ENCODE measurements at regions not wholly inside any gene's neighbourhood (a gene's known extent, or its start where the extent isn't known, plus 50 kb on each side); places are given as distances from the start of the nearest gene placed in this dataset.

DNA sequence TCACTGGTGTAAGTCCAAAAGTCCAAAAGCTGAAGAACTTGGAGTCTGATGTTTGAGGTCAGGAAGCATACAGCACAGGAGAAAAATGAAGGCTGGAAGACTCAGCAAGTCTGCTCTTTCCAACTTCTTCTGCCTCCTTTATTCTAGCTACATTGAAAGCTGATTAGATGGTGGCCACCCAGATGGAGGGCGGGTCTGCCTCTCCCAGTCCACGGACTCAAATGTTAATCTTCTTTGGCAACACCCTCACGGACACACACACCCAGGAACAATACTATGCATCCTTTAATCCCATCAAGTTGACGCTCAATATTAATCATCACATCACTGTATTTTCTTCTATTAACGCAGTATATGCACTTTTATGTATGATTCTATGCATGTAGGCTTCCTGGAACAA, 931.6 kb upstream of the GRIA3 start (continued):
- TF ChIP-seq MEIS1 (CRISPR knock-in tag; IDR thresholded peaks at IDR 0.05; ENCODE audit: borderline replicate concordance), result no peak

- ChIA-PET POLR2A (no interaction called here), CTCF (no interaction called here)
- H3K36me3 ChIP-seq (ENCODE audit: control insufficient read depth in 2 of 2, insufficient read depth in 1 of 2, low read length in 2 of 2), result no peaks in the 10 kb centered on the region
- H3K27ac ChIP-seq (ENCODE audit: extremely low read depth, low read depth, low read length), result no peak overlapping the region
- H3K9me3 ChIP-seq (ENCODE audit: control insufficient read depth, insufficient read depth, low read depth, low read length), result no peaks in the 10 kb centered on the region; the same call in 1 of the 2 replicates
- H3K4me1 ChIP-seq (ENCODE audit: control insufficient read depth, insufficient read depth, low read length), result no peaks in the 10 kb centered on the region
- TF ChIP-seq ZNF558 (tag by site-specific recombination; IDR thresholded peaks at IDR 0.05) (peak; percentile 94), ZNF501 (tag by site-specific recombination; IDR thresholded peaks at IDR 0.05) (no peak)
- H3K4me3 ChIP-seq (ENCODE audit: low read depth, low read length), result no peak overlapping the region
These were observed 915.7 kb upstream of the GRIA3 start for GRCh38 chrX:122268353-122268752.

DNA sequence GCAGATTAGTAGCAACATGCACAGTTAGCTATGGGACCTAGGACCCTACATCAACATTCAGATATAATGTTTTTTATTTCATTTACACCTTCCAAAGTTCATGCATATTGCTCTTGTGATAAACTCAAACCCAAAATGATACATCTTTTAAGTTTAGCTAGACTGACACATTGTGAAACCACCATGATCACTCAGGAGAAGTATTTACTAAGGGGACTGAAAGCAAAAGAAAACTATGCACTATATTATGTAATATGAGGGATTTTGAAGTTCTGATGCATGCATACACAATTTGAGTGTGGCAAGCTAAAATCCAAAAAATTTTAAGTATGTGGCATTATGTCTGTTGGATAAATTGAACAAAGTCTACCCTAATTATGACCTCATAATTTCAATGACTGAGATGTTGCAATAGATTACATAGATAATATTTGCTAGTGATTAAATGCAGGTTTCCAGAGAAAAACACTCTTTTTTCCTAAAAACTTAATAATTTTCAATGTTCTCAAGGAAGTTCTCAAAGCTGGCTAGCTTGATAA, 914.8 kb upstream of the GRIA3 start:
- CTCF ChIA-PET, result no interaction called here
- H3K27ac ChIP-seq (ENCODE audit: extremely low read depth, low read depth, low read length), result no peak overlapping the region

DNA sequence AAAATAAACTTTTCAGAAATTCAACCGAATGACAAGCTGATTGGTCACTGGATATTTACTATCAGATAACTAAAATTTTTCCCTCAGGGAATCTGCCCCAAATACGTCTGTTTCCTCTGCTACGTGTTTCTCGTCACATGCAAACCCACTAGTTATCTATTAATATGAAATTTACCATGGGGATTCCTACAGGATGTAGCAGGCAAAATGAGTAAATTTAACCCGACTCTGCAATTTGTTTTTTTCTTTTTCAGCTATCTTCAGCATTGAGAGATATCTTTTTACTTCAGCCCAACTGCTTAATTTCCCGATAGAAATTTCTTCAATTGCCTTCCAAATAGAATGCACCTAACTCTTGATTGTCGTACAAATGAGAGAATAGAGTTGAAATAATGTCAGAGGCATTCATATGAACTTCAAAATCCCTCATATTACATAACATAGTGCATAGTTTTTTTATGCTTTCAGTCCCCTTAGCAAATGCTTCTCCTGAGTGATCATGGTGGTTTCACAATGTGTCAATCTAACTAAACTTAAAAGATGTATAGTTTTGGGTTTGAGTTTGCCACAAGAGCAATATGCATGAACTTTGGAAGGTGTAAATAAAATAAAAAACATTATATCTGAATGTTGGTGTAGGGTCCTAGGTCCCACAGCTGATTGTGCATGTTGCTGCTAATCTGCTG, 913.1 kb upstream of the GRIA3 start:
- Histone ChIP-seq H3K27ac (ENCODE audit: extremely low read depth, low read depth, low read length) (no peak overlapping the region), H3K9me3 (ENCODE audit: control insufficient read depth, insufficient read depth, low read depth, low read length) (no peaks in the 10 kb centered on the region; the same call in 1 of the 2 replicates), H3K4me3 (ENCODE audit: low read depth, low read length) (no peak overlapping the region), H3K36me3 (ENCODE audit: control insufficient read depth in 2 of 2, insufficient read depth in 1 of 2, low read length in 2 of 2) (no peaks in the 10 kb centered on the region), H3K4me1 (ENCODE audit: control insufficient read depth, insufficient read depth, low read length) (no peaks in the 10 kb centered on the region)
- POLR2A ChIA-PET, result interaction anchor here (0.7 kb wide), 1 partner anchor 1519 kb away, joined by 4 read pairs; no protein-coding TSS in a partner anchor
- TF ChIP-seq ZNF549 (tag by site-specific recombination; IDR thresholded peaks at IDR 0.05) (no peak), ZNF221 (tag by site-specific recombination; IDR thresholded peaks at IDR 0.05; ENCODE audit: borderline replicate concordance) (no peak)
- TF ChIP-seq, protein P1, sequence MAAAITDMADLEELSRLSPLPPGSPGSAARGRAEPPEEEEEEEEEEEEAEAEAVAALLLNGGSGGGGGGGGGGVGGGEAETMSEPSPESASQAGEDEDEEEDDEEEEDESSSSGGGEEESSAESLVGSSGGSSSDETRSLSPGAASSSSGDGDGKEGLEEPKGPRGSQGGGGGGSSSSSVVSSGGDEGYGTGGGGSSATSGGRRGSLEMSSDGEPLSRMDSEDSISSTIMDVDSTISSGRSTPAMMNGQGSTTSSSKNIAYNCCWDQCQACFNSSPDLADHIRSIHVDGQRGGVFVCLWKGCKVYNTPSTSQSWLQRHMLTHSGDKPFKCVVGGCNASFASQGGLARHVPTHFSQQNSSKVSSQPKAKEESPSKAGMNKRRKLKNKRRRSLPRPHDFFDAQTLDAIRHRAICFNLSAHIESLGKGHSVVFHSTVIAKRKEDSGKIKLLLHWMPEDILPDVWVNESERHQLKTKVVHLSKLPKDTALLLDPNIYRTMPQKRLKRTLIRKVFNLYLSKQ (tag by site-specific recombination; IDR thresholded peaks at IDR 0.05; ENCODE audit: borderline replicate concordance), result no peak
- TF ChIP-seq, protein P2, sequence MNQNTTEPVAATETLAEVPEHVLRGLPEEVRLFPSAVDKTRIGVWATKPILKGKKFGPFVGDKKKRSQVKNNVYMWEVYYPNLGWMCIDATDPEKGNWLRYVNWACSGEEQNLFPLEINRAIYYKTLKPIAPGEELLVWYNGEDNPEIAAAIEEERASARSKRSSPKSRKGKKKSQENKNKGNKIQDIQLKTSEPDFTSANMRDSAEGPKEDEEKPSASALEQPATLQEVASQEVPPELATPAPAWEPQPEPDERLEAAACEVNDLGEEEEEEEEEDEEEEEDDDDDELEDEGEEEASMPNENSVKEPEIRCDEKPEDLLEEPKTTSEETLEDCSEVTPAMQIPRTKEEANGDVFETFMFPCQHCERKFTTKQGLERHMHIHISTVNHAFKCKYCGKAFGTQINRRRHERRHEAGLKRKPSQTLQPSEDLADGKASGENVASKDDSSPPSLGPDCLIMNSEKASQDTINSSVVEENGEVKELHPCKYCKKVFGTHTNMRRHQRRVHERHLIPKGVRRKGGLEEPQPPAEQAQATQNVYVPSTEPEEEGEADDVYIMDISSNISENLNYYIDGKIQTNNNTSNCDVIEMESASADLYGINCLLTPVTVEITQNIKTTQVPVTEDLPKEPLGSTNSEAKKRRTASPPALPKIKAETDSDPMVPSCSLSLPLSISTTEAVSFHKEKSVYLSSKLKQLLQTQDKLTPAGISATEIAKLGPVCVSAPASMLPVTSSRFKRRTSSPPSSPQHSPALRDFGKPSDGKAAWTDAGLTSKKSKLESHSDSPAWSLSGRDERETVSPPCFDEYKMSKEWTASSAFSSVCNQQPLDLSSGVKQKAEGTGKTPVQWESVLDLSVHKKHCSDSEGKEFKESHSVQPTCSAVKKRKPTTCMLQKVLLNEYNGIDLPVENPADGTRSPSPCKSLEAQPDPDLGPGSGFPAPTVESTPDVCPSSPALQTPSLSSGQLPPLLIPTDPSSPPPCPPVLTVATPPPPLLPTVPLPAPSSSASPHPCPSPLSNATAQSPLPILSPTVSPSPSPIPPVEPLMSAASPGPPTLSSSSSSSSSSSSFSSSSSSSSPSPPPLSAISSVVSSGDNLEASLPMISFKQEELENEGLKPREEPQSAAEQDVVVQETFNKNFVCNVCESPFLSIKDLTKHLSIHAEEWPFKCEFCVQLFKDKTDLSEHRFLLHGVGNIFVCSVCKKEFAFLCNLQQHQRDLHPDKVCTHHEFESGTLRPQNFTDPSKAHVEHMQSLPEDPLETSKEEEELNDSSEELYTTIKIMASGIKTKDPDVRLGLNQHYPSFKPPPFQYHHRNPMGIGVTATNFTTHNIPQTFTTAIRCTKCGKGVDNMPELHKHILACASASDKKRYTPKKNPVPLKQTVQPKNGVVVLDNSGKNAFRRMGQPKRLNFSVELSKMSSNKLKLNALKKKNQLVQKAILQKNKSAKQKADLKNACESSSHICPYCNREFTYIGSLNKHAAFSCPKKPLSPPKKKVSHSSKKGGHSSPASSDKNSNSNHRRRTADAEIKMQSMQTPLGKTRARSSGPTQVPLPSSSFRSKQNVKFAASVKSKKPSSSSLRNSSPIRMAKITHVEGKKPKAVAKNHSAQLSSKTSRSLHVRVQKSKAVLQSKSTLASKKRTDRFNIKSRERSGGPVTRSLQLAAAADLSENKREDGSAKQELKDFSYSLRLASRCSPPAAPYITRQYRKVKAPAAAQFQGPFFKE (tag by site-specific recombination; IDR thresholded peaks at IDR 0.05; ENCODE audit: borderline replicate concordance), result no peak
- CTCF ChIA-PET, result no interaction called here

More for the DNA sequence above, 914.8 kb upstream of the GRIA3 start:
- H3K36me3 ChIP-seq (ENCODE audit: control insufficient read depth in 2 of 2, insufficient read depth in 1 of 2, low read length in 2 of 2), result no peaks in the 10 kb centered on the region
- no peaks in the 10 kb centered on the region for H3K4me1 ChIP-seq (ENCODE audit: control insufficient read depth, insufficient read depth, low read length)
- H3K9me3 ChIP-seq (ENCODE audit: control insufficient read depth, insufficient read depth, low read depth, low read length), result no peaks in the 10 kb centered on the region; the same call in 1 of the 2 replicates
- POLR2A ChIA-PET, result no interaction called here
- TF ChIP-seq ZNF48 (tag by site-specific recombination; IDR thresholded peaks at IDR 0.05) (no peak), ATF2 (tag by site-specific recombination; IDR thresholded peaks at IDR 0.05; ENCODE audit: low read depth) (0 out of 2 replicates have a peak, but pooled peaks have one; percentile 30)
- no peak overlapping the region for H3K4me3 ChIP-seq (ENCODE audit: low read depth, low read length)
